K562 (cell line): ENCODE measurements at regions not wholly inside any gene's neighbourhood (a gene's known extent, or its start where the extent isn't known, plus 50 kb on each side); places are given as distances from the start of the nearest gene placed in this dataset.

Source experiments
- ESRRB ChIP-seq: fragments of 250-450 bp; sonication (Bioruptor Pico); IDR thresholded peaks from 2 replicates; pipeline ENCODE4 v1.5.0; 2020; ENCODE audit warnings: mild to moderate bottlenecking, moderate library complexity, borderline replicate concordance
- ZBTB49 ChIP-seq: sonication (generic); formaldehyde crosslinking; IDR thresholded peaks from 2 replicates; pipeline ENCODE4 v1.8.0; 2022; ENCODE audit warnings: missing genetic modification reagents, mild to moderate bottlenecking, borderline replicate concordance
- ZNF282 ChIP-seq: sonication (generic); formaldehyde crosslinking; IDR thresholded peaks from 2 replicates; pipeline ENCODE4 v1.8.1; 2023; ENCODE audit warnings: missing genetic modification reagents
- ZNF318 ChIP-seq, 2 experiments: fragments of 450-650 bp; IDR thresholded peaks; 2 replicates each; pipeline ENCODE4 v1.6.1; 2016; ENCODE audit warnings: mild to moderate bottlenecking in 2 of 2, borderline replicate concordance in 1 of 2, low read depth in 1 of 2, moderate library complexity in 1 of 2
- TF ChIP-seq, protein P1 (sequence below): fragments of 200-600 bp; sonication (generic); IDR thresholded peaks from one replicate; pipeline ENCODE4 v1.6.1; 2012; ENCODE audit warnings: mild to moderate bottlenecking, low read depth, low read length, inconsistent platforms

DNA sequence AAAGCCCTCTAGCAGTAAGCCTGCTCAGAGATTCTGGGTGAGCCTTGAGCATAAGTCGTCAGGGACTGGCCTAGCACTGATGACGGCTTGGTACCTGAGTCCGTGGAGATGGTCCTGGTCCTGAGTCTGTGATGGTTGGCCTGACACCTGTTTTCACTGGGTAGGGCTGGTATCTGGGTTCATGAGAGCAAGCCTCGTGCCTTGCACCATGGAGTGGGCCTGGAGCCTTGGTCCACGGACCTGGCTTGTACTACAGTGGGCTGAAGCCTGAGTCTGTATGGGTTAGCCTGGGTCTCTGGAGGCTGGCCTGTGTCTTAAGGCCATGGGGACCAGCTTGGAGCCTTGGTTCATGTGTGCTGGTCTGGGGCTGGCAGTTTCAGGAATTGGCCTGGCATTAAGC lies 310.3 kb upstream of the ISL1 start (continued):
- TF ChIP-seq, protein P1, sequence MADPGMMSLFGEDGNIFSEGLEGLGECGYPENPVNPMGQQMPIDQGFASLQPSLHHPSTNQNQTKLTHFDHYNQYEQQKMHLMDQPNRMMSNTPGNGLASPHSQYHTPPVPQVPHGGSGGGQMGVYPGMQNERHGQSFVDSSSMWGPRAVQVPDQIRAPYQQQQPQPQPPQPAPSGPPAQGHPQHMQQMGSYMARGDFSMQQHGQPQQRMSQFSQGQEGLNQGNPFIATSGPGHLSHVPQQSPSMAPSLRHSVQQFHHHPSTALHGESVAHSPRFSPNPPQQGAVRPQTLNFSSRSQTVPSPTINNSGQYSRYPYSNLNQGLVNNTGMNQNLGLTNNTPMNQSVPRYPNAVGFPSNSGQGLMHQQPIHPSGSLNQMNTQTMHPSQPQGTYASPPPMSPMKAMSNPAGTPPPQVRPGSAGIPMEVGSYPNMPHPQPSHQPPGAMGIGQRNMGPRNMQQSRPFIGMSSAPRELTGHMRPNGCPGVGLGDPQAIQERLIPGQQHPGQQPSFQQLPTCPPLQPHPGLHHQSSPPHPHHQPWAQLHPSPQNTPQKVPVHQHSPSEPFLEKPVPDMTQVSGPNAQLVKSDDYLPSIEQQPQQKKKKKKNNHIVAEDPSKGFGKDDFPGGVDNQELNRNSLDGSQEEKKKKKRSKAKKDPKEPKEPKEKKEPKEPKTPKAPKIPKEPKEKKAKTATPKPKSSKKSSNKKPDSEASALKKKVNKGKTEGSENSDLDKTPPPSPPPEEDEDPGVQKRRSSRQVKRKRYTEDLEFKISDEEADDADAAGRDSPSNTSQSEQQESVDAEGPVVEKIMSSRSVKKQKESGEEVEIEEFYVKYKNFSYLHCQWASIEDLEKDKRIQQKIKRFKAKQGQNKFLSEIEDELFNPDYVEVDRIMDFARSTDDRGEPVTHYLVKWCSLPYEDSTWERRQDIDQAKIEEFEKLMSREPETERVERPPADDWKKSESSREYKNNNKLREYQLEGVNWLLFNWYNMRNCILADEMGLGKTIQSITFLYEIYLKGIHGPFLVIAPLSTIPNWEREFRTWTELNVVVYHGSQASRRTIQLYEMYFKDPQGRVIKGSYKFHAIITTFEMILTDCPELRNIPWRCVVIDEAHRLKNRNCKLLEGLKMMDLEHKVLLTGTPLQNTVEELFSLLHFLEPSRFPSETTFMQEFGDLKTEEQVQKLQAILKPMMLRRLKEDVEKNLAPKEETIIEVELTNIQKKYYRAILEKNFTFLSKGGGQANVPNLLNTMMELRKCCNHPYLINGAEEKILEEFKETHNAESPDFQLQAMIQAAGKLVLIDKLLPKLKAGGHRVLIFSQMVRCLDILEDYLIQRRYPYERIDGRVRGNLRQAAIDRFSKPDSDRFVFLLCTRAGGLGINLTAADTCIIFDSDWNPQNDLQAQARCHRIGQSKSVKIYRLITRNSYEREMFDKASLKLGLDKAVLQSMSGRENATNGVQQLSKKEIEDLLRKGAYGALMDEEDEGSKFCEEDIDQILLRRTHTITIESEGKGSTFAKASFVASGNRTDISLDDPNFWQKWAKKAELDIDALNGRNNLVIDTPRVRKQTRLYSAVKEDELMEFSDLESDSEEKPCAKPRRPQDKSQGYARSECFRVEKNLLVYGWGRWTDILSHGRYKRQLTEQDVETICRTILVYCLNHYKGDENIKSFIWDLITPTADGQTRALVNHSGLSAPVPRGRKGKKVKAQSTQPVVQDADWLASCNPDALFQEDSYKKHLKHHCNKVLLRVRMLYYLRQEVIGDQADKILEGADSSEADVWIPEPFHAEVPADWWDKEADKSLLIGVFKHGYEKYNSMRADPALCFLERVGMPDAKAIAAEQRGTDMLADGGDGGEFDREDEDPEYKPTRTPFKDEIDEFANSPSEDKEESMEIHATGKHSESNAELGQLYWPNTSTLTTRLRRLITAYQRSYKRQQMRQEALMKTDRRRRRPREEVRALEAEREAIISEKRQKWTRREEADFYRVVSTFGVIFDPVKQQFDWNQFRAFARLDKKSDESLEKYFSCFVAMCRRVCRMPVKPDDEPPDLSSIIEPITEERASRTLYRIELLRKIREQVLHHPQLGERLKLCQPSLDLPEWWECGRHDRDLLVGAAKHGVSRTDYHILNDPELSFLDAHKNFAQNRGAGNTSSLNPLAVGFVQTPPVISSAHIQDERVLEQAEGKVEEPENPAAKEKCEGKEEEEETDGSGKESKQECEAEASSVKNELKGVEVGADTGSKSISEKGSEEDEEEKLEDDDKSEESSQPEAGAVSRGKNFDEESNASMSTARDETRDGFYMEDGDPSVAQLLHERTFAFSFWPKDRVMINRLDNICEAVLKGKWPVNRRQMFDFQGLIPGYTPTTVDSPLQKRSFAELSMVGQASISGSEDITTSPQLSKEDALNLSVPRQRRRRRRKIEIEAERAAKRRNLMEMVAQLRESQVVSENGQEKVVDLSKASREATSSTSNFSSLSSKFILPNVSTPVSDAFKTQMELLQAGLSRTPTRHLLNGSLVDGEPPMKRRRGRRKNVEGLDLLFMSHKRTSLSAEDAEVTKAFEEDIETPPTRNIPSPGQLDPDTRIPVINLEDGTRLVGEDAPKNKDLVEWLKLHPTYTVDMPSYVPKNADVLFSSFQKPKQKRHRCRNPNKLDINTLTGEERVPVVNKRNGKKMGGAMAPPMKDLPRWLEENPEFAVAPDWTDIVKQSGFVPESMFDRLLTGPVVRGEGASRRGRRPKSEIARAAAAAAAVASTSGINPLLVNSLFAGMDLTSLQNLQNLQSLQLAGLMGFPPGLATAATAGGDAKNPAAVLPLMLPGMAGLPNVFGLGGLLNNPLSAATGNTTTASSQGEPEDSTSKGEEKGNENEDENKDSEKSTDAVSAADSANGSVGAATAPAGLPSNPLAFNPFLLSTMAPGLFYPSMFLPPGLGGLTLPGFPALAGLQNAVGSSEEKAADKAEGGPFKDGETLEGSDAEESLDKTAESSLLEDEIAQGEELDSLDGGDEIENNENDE, result no peak
- TF ChIP-seq ZNF282 (CRISPR knock-in tag) (no peak), ZBTB49 (CRISPR knock-in tag) (no peak), ESRRB (CRISPR knock-in tag) (no peak), ZNF318 (IDR thresholded peaks at IDR 0.05; ENCODE audit: borderline replicate concordance in 1 of 2, low read depth in 1 of 2) (no peak)
